ENCODE measurements at regions not wholly inside any gene's neighbourhood (a gene's known extent, or its start where the extent isn't known, plus 50 kb on each side); places are given as distances from the start of the nearest gene placed in this dataset.

DNA sequence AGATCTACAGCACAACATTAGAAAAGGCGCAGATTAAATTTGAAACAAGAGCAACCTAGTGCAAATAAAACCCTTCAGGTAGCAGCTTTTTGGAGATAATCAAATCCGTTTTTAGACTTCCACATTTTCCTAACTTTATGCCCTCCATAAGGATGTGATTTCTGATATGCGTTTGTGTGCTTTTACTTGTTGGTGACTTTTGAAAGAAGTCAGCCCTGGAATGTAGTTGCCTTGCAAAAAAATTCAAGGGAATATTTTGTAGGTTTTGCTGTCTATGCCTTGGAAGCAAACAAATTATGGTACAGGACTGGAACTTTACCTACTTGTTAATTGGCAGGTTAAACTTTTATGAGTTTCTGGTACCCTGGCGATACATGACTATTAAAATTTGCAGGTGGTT is 86.7 kb upstream of the HDAC9 start:
- TF ChIP-seq NANOG (IDR thresholded peaks at IDR 0.05; ENCODE audit: borderline replicate concordance) (no peak), EZH2 (IDR thresholded peaks at IDR 0.05; ENCODE audit: low read depth, unreplicated experiment) (no peak), STAT1 (IDR thresholded peaks at IDR 0.05; ENCODE audit: unreplicated experiment) (no peak), POLR2AphosphoS5 (IDR thresholded peaks at IDR 0.05; ENCODE audit: low read depth) (no peak), ZNF331 (CRISPR knock-in tag; IDR thresholded peaks at IDR 0.05; ENCODE audit: low read depth) (no peak), ZNF114 (CRISPR knock-in tag; IDR thresholded peaks at IDR 0.05) (no peak), JUNB (IDR thresholded peaks at IDR 0.05; ENCODE audit: unreplicated experiment) (no peak), EZH2phosphoT487 (IDR thresholded peaks at IDR 0.05; ENCODE audit: unreplicated experiment) (no peak), CREB1 (CRISPR knock-in tag; IDR thresholded peaks at IDR 0.05; ENCODE audit: low read depth) (no peak)
- TF ChIP-seq, protein P1, sequence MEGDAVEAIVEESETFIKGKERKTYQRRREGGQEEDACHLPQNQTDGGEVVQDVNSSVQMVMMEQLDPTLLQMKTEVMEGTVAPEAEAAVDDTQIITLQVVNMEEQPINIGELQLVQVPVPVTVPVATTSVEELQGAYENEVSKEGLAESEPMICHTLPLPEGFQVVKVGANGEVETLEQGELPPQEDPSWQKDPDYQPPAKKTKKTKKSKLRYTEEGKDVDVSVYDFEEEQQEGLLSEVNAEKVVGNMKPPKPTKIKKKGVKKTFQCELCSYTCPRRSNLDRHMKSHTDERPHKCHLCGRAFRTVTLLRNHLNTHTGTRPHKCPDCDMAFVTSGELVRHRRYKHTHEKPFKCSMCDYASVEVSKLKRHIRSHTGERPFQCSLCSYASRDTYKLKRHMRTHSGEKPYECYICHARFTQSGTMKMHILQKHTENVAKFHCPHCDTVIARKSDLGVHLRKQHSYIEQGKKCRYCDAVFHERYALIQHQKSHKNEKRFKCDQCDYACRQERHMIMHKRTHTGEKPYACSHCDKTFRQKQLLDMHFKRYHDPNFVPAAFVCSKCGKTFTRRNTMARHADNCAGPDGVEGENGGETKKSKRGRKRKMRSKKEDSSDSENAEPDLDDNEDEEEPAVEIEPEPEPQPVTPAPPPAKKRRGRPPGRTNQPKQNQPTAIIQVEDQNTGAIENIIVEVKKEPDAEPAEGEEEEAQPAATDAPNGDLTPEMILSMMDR (conservative IDR thresholded peaks at IDR 0.05; ENCODE audit: low read depth in 2 of 2): no peak
- TF ChIP-seq, protein P2, sequence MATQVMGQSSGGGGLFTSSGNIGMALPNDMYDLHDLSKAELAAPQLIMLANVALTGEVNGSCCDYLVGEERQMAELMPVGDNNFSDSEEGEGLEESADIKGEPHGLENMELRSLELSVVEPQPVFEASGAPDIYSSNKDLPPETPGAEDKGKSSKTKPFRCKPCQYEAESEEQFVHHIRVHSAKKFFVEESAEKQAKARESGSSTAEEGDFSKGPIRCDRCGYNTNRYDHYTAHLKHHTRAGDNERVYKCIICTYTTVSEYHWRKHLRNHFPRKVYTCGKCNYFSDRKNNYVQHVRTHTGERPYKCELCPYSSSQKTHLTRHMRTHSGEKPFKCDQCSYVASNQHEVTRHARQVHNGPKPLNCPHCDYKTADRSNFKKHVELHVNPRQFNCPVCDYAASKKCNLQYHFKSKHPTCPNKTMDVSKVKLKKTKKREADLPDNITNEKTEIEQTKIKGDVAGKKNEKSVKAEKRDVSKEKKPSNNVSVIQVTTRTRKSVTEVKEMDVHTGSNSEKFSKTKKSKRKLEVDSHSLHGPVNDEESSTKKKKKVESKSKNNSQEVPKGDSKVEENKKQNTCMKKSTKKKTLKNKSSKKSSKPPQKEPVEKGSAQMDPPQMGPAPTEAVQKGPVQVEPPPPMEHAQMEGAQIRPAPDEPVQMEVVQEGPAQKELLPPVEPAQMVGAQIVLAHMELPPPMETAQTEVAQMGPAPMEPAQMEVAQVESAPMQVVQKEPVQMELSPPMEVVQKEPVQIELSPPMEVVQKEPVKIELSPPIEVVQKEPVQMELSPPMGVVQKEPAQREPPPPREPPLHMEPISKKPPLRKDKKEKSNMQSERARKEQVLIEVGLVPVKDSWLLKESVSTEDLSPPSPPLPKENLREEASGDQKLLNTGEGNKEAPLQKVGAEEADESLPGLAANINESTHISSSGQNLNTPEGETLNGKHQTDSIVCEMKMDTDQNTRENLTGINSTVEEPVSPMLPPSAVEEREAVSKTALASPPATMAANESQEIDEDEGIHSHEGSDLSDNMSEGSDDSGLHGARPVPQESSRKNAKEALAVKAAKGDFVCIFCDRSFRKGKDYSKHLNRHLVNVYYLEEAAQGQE (IDR thresholded peaks at IDR 0.05; ENCODE audit: unreplicated experiment): no peak
- TF ChIP-seq, protein P3, sequence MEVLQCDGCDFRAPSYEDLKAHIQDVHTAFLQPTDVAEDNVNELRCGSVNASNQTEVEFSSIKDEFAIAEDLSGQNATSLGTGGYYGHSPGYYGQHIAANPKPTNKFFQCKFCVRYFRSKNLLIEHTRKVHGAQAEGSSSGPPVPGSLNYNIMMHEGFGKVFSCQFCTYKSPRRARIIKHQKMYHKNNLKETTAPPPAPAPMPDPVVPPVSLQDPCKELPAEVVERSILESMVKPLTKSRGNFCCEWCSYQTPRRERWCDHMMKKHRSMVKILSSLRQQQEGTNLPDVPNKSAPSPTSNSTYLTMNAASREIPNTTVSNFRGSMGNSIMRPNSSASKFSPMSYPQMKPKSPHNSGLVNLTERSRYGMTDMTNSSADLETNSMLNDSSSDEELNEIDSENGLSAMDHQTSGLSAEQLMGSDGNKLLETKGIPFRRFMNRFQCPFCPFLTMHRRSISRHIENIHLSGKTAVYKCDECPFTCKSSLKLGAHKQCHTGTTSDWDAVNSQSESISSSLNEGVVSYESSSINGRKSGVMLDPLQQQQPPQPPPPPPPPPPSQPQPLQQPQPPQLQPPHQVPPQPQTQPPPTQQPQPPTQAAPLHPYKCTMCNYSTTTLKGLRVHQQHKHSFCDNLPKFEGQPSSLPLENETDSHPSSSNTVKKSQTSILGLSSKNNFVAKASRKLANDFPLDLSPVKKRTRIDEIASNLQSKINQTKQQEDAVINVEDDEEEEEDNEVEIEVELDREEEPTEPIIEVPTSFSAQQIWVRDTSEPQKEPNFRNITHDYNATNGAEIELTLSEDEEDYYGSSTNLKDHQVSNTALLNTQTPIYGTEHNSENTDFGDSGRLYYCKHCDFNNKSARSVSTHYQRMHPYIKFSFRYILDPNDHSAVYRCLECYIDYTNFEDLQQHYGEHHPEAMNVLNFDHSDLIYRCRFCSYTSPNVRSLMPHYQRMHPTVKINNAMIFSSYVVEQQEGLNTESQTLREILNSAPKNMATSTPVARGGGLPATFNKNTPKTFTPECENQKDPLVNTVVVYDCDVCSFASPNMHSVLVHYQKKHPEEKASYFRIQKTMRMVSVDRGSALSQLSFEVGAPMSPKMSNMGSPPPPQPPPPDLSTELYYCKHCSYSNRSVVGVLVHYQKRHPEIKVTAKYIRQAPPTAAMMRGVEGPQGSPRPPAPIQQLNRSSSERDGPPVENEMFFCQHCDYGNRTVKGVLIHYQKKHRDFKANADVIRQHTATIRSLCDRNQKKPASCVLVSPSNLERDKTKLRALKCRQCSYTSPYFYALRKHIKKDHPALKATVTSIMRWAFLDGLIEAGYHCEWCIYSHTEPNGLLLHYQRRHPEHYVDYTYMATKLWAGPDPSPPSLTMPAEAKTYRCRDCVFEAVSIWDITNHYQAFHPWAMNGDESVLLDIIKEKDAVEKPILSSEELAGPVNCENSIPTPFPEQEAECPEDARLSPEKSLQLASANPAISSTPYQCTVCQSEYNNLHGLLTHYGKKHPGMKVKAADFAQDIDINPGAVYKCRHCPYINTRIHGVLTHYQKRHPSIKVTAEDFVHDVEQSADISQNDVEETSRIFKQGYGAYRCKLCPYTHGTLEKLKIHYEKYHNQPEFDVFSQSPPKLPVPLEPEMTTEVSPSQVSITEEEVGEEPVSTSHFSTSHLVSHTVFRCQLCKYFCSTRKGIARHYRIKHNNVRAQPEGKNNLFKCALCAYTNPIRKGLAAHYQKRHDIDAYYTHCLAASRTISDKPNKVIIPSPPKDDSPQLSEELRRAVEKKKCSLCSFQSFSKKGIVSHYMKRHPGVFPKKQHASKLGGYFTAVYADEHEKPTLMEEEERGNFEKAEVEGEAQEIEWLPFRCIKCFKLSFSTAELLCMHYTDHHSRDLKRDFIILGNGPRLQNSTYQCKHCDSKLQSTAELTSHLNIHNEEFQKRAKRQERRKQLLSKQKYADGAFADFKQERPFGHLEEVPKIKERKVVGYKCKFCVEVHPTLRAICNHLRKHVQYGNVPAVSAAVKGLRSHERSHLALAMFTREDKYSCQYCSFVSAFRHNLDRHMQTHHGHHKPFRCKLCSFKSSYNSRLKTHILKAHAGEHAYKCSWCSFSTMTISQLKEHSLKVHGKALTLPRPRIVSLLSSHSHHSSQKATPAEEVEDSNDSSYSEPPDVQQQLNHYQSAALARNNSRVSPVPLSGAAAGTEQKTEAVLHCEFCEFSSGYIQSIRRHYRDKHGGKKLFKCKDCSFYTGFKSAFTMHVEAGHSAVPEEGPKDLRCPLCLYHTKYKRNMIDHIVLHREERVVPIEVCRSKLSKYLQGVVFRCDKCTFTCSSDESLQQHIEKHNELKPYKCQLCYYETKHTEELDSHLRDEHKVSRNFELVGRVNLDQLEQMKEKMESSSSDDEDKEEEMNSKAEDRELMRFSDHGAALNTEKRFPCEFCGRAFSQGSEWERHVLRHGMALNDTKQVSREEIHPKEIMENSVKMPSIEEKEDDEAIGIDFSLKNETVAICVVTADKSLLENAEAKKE (CRISPR knock-in tag; IDR thresholded peaks at IDR 0.05): no peak
- TF ChIP-seq, protein P4, sequence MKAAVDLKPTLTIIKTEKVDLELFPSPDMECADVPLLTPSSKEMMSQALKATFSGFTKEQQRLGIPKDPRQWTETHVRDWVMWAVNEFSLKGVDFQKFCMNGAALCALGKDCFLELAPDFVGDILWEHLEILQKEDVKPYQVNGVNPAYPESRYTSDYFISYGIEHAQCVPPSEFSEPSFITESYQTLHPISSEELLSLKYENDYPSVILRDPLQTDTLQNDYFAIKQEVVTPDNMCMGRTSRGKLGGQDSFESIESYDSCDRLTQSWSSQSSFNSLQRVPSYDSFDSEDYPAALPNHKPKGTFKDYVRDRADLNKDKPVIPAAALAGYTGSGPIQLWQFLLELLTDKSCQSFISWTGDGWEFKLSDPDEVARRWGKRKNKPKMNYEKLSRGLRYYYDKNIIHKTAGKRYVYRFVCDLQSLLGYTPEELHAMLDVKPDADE (IDR thresholded peaks at IDR 0.05): no peak
- Histone ChIP-seq H4K20me1 (replicated peaks; ENCODE audit: insufficient read depth) (no peaks in the 10 kb centered on the region), H3K27me3 (ENCODE audit: insufficient read depth) (no peaks in the 10 kb centered on the region), H3K36me3 (ENCODE audit: insufficient read depth) (no peaks in the 10 kb centered on the region), H3K9me2 (ENCODE audit: insufficient read depth) (no peaks in the 10 kb centered on the region), H3K27ac (ENCODE audit: low read depth) (0 out of 2 replicates have a peak overlapping the region, but pooled peaks have one; percentile 16), H3K4me2 (no peak overlapping the region), H3K4me1 (ENCODE audit: insufficient read depth) (peaks cover 28% of the 10 kb centered on the region), H3K79me2 (replicated peaks; ENCODE audit: insufficient read depth) (no peaks in the 10 kb centered on the region), H2AFZ (no peak overlapping the region), H3K4me3 (no peak overlapping the region), H3F3A (replicated peaks; ENCODE audit: low read depth) (no peaks in the 10 kb centered on the region)
- no peak for DNase-seq (ENCODE audit: low spot score)
- Mint-ChIP-seq H3K27ac (peak overlapping the region; percentile 59), H3K9me3 (no peaks in the 10 kb centered on the region), H3K4me1 (peaks cover 29% of the 10 kb centered on the region), H3K27me3 (ENCODE audit: insufficient read depth, low read depth, poor library complexity) (peaks cover under 1% of the 10 kb centered on the region), H3K36me3 (ENCODE audit: low read depth) (no peaks in the 10 kb centered on the region), H3K4me3 (no peak overlapping the region)
- no peak for ATAC-seq

Measured in GM23338 (cell line).